GM21723 (cell line): ENCODE measurements at regions not wholly inside any gene's neighbourhood (a gene's known extent, or its start where the extent isn't known, plus 50 kb on each side); places are given as distances from the start of the nearest gene placed in this dataset.

Experiments
- ATAC-seq: cut with Tn5 transposase; IDR thresholded peaks from one replicate; pipeline ENCODE4 v1.9.1; 2021; ENCODE audit warnings: mild to moderate bottlenecking, moderate library complexity; ENCODE audit not compliant: unreplicated experiment

GRCh38 chr17:71110326-71110725 is 941.0 kb downstream of the KCNJ2 start:
- ATAC-seq: no peak

- ATAC-seq: no peak
Measured at GRCh38 chr17:71111460-71111859, 942.1 kb downstream of the KCNJ2 start.

- ATAC-seq: no peak
Measured at GRCh38 chr17:71111934-71112333, 942.6 kb downstream of the KCNJ2 start.

GRCh38 chr17:71113347-71113746 is 944.0 kb downstream of the KCNJ2 start:
- ATAC-seq: no peak

- no peak for ATAC-seq
Measured at GRCh38 chr17:71114911-71115668, 945.8 kb downstream of the KCNJ2 start.

- ATAC-seq: no peak
Measured at GRCh38 chr17:71115669-71115972, 946.3 kb downstream of the KCNJ2 start.

- no peak for ATAC-seq
Measured at GRCh38 chr17:71117466-71117865, 948.1 kb downstream of the KCNJ2 start.

GRCh38 chr17:71118039-71118438 is 948.7 kb downstream of the KCNJ2 start:
- ATAC-seq: no peak

- no peak for ATAC-seq
Measured at GRCh38 chr17:71127416-71127815, 958.1 kb downstream of the KCNJ2 start.

- ATAC-seq: no peak
Measured at GRCh38 chr17:71142333-71142732, 973.0 kb downstream of the KCNJ2 start.

- ATAC-seq: no peak
Measured at GRCh38 chr17:71145486-71145885, 975.3 kb upstream of the SOX9 start.

- ATAC-seq: no peak
Measured at GRCh38 chr17:71147906-71148305, 972.9 kb upstream of the SOX9 start.

GRCh38 chr17:71149607-71150006 is 971.2 kb upstream of the SOX9 start:
- ATAC-seq: no peak

GRCh38 chr17:71157297-71157696 is 963.5 kb upstream of the SOX9 start:
- ATAC-seq: no peak

GRCh38 chr17:71158437-71158836 is 962.4 kb upstream of the SOX9 start:
- ATAC-seq: no peak

GRCh38 chr17:71163121-71163812 is 957.6 kb upstream of the SOX9 start:
- ATAC-seq: no peak

- no peak for ATAC-seq
Measured at GRCh38 chr17:71163813-71164122, 957.1 kb upstream of the SOX9 start.

- ATAC-seq: no peak
Measured at GRCh38 chr17:71164561-71164960, 956.3 kb upstream of the SOX9 start.

GRCh38 chr17:71166311-71166710 is 954.5 kb upstream of the SOX9 start:
- no peak for ATAC-seq

GRCh38 chr17:71168053-71168741 is 952.6 kb upstream of the SOX9 start:
- no peak for ATAC-seq

GRCh38 chr17:71170070-71170469 is 950.8 kb upstream of the SOX9 start:
- ATAC-seq: no peak

- no peak for ATAC-seq
Measured at GRCh38 chr17:71171270-71171669, 949.5 kb upstream of the SOX9 start.
